Liver (tissue), 8 donors: ENCODE measurements at regions not wholly inside any gene's neighbourhood (a gene's known extent, or its start where the extent isn't known, plus 50 kb on each side); places are given as distances from the start of the nearest gene placed in this dataset.

Source experiments
- DNase-seq: peaks from one replicate; pipeline ENCODE4 v3.0.0-alpha.2; 2017; ENCODE audit warnings: low spot score
- H3K27ac ChIP-seq, 2 donors: one replicate each; pipeline ENCODE4 v1.7.0; 2013; ENCODE audit warnings: inconsistent platforms in 2 of 2, low read length in 2 of 2, control low read depth in 1 of 2, low read depth in 1 of 2, mild to moderate bottlenecking in 1 of 2
- H3K27me3 ChIP-seq, 4 donors: one replicate each; pipeline versions ENCODE4 v1.6.1 to v1.7.0; 2013; ENCODE audit warnings: low read length in 3 of 4, inconsistent platforms in 1 of 4, mild to moderate bottlenecking in 1 of 4, moderate library complexity in 1 of 4; ENCODE audit not compliant: control insufficient read depth in 4 of 4, insufficient read depth in 4 of 4
- H3K36me3 ChIP-seq, 4 donors: one replicate each; pipeline versions ENCODE4 v1.6.1 to v1.7.0; 2013; ENCODE audit warnings: low read length in 3 of 4, mild to moderate bottlenecking in 3 of 4, low read depth in 1 of 4, moderate library complexity in 1 of 4; ENCODE audit not compliant: control insufficient read depth in 4 of 4, insufficient read depth in 3 of 4
- H3K4me1 ChIP-seq, 4 donors: one replicate each; pipeline versions ENCODE4 v1.6.1 to v1.7.0; 2013; ENCODE audit warnings: low read length in 3 of 4, mild to moderate bottlenecking in 3 of 4, moderate library complexity in 1 of 4; ENCODE audit not compliant: control insufficient read depth in 4 of 4, insufficient read depth in 4 of 4
- H3K4me3 ChIP-seq, 3 donors: one replicate each; pipeline versions ENCODE4 v1.6.1 to v1.7.0; 2013; ENCODE audit warnings: low read length in 3 of 3, control low read depth in 1 of 3, low read depth in 1 of 3, mild to moderate bottlenecking in 1 of 3
- H3K9ac ChIP-seq, 2 donors: one replicate each; pipeline ENCODE4 v1.7.0; 2013; ENCODE audit warnings: low read length in 2 of 2, mild to moderate bottlenecking in 2 of 2, moderate library complexity in 2 of 2, control low read depth in 1 of 2, low read depth in 1 of 2
- H3K9me3 ChIP-seq, 4 donors: one replicate each; pipeline versions ENCODE4 v1.6.1 to v1.7.0; 2013; ENCODE audit warnings: low read length in 3 of 4; ENCODE audit not compliant: control insufficient read depth in 4 of 4
- EGR1 ChIP-seq, 2 donors: IDR thresholded peaks; 2 replicates each; pipeline ENCODE4 v1.6.1; 2016 to 2018; ENCODE audit warnings: antibody characterized with exemption in 2 of 2, low read depth in 2 of 2
- FOXA1 ChIP-seq: IDR thresholded peaks from 2 replicates; pipeline ENCODE4 v1.6.1; 2016; ENCODE audit warnings: antibody characterized with exemption
- FOXA2 ChIP-seq: IDR thresholded peaks from 2 replicates; pipeline ENCODE4 v1.6.1; 2016; ENCODE audit warnings: antibody characterized with exemption
- GABPA ChIP-seq, 2 donors: IDR thresholded peaks in 1 of 2; conservative IDR thresholded peaks in 1 of 2; 2 replicates each; pipeline ENCODE4 v1.6.1; 2016; ENCODE audit warnings: antibody characterized with exemption in 2 of 2, mild to moderate bottlenecking in 1 of 2, moderate library complexity in 1 of 2
- HNF4A ChIP-seq, 2 donors: conservative IDR thresholded peaks; 2 replicates each; pipeline ENCODE4 v1.6.1; 2016; ENCODE audit warnings: antibody characterized with exemption in 2 of 2, mild to moderate bottlenecking in 2 of 2
- HNF4G ChIP-seq: IDR thresholded peaks from 2 replicates; pipeline ENCODE4 v1.6.1; 2016; ENCODE audit warnings: antibody characterized with exemption
- NR2F2 ChIP-seq: IDR thresholded peaks from 2 replicates; pipeline ENCODE4 v1.6.1; 2016; ENCODE audit warnings: antibody characterized with exemption
- RAD21 ChIP-seq, 2 donors: IDR thresholded peaks; 2 replicates each; pipeline ENCODE4 v1.6.1; 2016; ENCODE audit warnings: antibody characterized with exemption in 2 of 2, mild to moderate bottlenecking in 2 of 2
- SP1 ChIP-seq: IDR thresholded peaks from 2 replicates; pipeline ENCODE4 v1.6.1; 2018; ENCODE audit warnings: antibody characterized with exemption, mild to moderate bottlenecking
- TAF1 ChIP-seq: conservative IDR thresholded peaks from 2 replicates; pipeline ENCODE4 v1.6.1; 2016; ENCODE audit warnings: antibody characterized with exemption, mild to moderate bottlenecking
- YY1 ChIP-seq: IDR thresholded peaks from 2 replicates; pipeline ENCODE4 v1.6.1; 2016; ENCODE audit warnings: antibody characterized with exemption, mild to moderate bottlenecking
- WGBS: extraction: QIAGEN DNeasy Blood & Tissue Kit; methylation state at CpG from one replicate; pipeline ENCODE4 v1.1.7; 2013; 5-methylcytosine and 5-hydroxymethylcytosine counted together
- TF ChIP-seq, protein P1 (sequence below): IDR thresholded peaks from 2 replicates; pipeline ENCODE4 v1.6.1; 2016; ENCODE audit warnings: antibody characterized with exemption
- TF ChIP-seq, protein P2 (sequence below): IDR thresholded peaks from 2 replicates; pipeline ENCODE4 v1.6.1; 2016; ENCODE audit warnings: antibody characterized with exemption
- TF ChIP-seq, protein P3 (sequence below): fragments of 150-350 bp; IDR thresholded peaks from 2 replicates; pipeline ENCODE4 v1.5.1; 2017; ENCODE audit warnings: improper control_type of control experiment, low read depth, low read length; ENCODE audit not compliant: missing input control
- TF ChIP-seq, protein P4 (sequence below): IDR thresholded peaks from 2 replicates; pipeline ENCODE4 v1.6.1; 2016; ENCODE audit warnings: antibody characterized with exemption, mild to moderate bottlenecking
- TF ChIP-seq, protein P5 (sequence below): IDR thresholded peaks from 2 replicates; pipeline ENCODE4 v1.6.1; 2016; ENCODE audit warnings: antibody characterized with exemption
- donor health status: healthy.
- donor health status: healthy.
- donor health status: healthy.
- donor health status: healthy.
- donor health status: healthy.

DNA sequence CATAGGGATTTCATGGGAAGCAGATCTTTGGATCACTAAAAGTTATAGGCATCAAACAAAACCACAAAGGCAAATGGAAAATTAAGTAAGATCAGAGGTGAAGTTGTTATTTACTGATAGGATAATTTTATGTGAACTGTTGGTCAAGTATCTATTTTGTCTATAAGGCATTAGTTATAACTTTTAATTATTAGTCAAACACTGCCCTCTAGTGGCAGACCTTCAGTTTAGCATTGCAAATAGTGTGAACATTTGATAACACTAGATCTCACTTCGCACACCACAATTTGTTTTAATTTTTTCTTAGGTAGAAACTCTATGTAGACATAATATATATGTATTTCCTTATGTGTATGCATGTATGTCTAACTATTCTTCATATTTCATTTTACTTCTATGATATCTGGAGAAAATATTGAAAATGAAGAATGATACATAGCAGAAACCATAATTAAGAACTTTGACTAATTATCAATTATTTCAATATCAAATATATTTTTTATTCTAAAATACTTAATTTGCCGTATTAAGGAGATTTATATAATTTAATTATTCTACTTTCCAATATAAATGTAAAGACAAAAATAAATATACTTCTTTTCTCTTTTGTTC is 214.5 kb upstream of the TACR3 start:
- H3K9me3 ChIP-seq: no peaks in the 10 kb centered on the region
- no peak overlapping the region for H3K9ac ChIP-seq
- no peak overlapping the region for H3K27ac ChIP-seq
- H3K4me3 ChIP-seq: no peak overlapping the region
- 19% methylated on average over 2 of the region's 2 CpGs for WGBS
- DNase-seq: no peak
- peaks cover 0 to 3% (median 0%) of the 10 kb centered on the region in 4 donors for H3K27me3 ChIP-seq
- TF ChIP-seq GABPA (IDR thresholded peaks at IDR 0.05 in 1 of 2, conservative IDR thresholded peaks at IDR 0.05 in 1 of 2) (no peak), YY1 (no peak), SP1 (no peak), FOXA1 (no peak), NR2F2 (no peak), FOXA2 (no peak), EGR1 (IDR thresholded peaks at IDR 0.05; ENCODE audit: low read depth in 2 of 2) (no peak), HNF4A (conservative IDR thresholded peaks at IDR 0.05) (no peak), HNF4G (no peak), RAD21 (IDR thresholded peaks at IDR 0.05) (peak; percentile 71 to 75), TAF1 (no peak)
- TF ChIP-seq, protein P1, sequence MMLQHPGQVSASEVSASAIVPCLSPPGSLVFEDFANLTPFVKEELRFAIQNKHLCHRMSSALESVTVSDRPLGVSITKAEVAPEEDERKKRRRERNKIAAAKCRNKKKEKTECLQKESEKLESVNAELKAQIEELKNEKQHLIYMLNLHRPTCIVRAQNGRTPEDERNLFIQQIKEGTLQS: no peak
- TF ChIP-seq, protein P2, sequence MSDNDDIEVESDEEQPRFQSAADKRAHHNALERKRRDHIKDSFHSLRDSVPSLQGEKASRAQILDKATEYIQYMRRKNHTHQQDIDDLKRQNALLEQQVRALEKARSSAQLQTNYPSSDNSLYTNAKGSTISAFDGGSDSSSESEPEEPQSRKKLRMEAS: no peak
- TF ChIP-seq, protein P3, sequence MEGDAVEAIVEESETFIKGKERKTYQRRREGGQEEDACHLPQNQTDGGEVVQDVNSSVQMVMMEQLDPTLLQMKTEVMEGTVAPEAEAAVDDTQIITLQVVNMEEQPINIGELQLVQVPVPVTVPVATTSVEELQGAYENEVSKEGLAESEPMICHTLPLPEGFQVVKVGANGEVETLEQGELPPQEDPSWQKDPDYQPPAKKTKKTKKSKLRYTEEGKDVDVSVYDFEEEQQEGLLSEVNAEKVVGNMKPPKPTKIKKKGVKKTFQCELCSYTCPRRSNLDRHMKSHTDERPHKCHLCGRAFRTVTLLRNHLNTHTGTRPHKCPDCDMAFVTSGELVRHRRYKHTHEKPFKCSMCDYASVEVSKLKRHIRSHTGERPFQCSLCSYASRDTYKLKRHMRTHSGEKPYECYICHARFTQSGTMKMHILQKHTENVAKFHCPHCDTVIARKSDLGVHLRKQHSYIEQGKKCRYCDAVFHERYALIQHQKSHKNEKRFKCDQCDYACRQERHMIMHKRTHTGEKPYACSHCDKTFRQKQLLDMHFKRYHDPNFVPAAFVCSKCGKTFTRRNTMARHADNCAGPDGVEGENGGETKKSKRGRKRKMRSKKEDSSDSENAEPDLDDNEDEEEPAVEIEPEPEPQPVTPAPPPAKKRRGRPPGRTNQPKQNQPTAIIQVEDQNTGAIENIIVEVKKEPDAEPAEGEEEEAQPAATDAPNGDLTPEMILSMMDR: peak; percentile 78
- TF ChIP-seq, protein P4, sequence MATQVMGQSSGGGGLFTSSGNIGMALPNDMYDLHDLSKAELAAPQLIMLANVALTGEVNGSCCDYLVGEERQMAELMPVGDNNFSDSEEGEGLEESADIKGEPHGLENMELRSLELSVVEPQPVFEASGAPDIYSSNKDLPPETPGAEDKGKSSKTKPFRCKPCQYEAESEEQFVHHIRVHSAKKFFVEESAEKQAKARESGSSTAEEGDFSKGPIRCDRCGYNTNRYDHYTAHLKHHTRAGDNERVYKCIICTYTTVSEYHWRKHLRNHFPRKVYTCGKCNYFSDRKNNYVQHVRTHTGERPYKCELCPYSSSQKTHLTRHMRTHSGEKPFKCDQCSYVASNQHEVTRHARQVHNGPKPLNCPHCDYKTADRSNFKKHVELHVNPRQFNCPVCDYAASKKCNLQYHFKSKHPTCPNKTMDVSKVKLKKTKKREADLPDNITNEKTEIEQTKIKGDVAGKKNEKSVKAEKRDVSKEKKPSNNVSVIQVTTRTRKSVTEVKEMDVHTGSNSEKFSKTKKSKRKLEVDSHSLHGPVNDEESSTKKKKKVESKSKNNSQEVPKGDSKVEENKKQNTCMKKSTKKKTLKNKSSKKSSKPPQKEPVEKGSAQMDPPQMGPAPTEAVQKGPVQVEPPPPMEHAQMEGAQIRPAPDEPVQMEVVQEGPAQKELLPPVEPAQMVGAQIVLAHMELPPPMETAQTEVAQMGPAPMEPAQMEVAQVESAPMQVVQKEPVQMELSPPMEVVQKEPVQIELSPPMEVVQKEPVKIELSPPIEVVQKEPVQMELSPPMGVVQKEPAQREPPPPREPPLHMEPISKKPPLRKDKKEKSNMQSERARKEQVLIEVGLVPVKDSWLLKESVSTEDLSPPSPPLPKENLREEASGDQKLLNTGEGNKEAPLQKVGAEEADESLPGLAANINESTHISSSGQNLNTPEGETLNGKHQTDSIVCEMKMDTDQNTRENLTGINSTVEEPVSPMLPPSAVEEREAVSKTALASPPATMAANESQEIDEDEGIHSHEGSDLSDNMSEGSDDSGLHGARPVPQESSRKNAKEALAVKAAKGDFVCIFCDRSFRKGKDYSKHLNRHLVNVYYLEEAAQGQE: no peak
- TF ChIP-seq, protein P5, sequence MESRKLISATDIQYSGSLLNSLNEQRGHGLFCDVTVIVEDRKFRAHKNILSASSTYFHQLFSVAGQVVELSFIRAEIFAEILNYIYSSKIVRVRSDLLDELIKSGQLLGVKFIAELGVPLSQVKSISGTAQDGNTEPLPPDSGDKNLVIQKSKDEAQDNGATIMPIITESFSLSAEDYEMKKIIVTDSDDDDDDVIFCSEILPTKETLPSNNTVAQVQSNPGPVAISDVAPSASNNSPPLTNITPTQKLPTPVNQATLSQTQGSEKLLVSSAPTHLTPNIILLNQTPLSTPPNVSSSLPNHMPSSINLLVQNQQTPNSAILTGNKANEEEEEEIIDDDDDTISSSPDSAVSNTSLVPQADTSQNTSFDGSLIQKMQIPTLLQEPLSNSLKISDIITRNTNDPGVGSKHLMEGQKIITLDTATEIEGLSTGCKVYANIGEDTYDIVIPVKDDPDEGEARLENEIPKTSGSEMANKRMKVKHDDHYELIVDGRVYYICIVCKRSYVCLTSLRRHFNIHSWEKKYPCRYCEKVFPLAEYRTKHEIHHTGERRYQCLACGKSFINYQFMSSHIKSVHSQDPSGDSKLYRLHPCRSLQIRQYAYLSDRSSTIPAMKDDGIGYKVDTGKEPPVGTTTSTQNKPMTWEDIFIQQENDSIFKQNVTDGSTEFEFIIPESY: no peak
- peaks cover 0 to 1% (median 0%) of the 10 kb centered on the region in 4 donors for H3K4me1 ChIP-seq
- no peaks in the 10 kb centered on the region for H3K36me3 ChIP-seq
